PFSK-1 (cell line): ENCODE measurements at regions not wholly inside any gene's neighbourhood (a gene's known extent, or its start where the extent isn't known, plus 50 kb on each side); places are given as distances from the start of the nearest gene placed in this dataset.

Experiments used
- POLR2AphosphoS5 ChIP-seq: IDR thresholded peaks from 2 replicates; pipeline ENCODE4 v1.6.1; 2012; ENCODE audit warnings: low read depth, mild to moderate bottlenecking, control low read depth, low read length, moderate library complexity
- REST ChIP-seq, 2 experiments: IDR thresholded peaks; 2 replicates each; pipeline versions ENCODE4 v1.6.1 to v1.8.0; 2011 to 2012; ENCODE audit warnings: low read depth in 2 of 2, low read length in 2 of 2, control low read depth in 1 of 2, inconsistent platforms in 1 of 2, mild to moderate bottlenecking in 1 of 2, moderate library complexity in 1 of 2; ENCODE audit not compliant: insufficient read depth in 1 of 2
- SIN3A ChIP-seq: IDR thresholded peaks from 2 replicates; pipeline ENCODE4 v1.6.1; 2012; ENCODE audit warnings: mild to moderate bottlenecking, low read length, moderate library complexity, borderline replicate concordance; ENCODE audit not compliant: insufficient read depth
- TAF1 ChIP-seq: IDR thresholded peaks from 2 replicates; pipeline ENCODE4 v1.6.1; 2012; ENCODE audit warnings: low read length, control low read depth, borderline replicate concordance; ENCODE audit not compliant: insufficient read depth

GRCh38 chr3:110291886-110292501 lies 779.6 kb upstream of the NECTIN3 start:
- TF ChIP-seq REST (IDR thresholded peaks at IDR 0.05; ENCODE audit: insufficient read depth in 1 of 2, low read depth in 2 of 2, low read length in 2 of 2): no peak
- TF ChIP-seq POLR2AphosphoS5: no peak
- TF ChIP-seq TAF1: no peak
- TF ChIP-seq SIN3A: no peak
